CD4-positive, alpha-beta T cell (primary cell): ENCODE measurements at regions not wholly inside any gene's neighbourhood (a gene's known extent, or its start where the extent isn't known, plus 50 kb on each side); places are given as distances from the start of the nearest gene placed in this dataset.

Experiments
- ATAC-seq: fragments of 200-7000 bp; cut with Tn5 transposase; one replicate; pipeline ENCODE4 v1.10.0; 2022; ENCODE audit warnings: mild to moderate bottlenecking; ENCODE audit not compliant: poor library complexity
- CTCF ChIA-PET: fragments of 350-600 bp; sonication (Branson Sonifier 250); formaldehyde crosslinking; loops from one replicate; lab custom pipeline; 2021; ENCODE audit warnings: antibody characterized with exemption, inconsistent platforms; lab: Charles Lee
- POLR2A ChIA-PET: fragments of 350-600 bp; sonication (Branson Sonifier 250); formaldehyde crosslinking; loops from one replicate; lab custom pipeline; 2021; ENCODE audit warnings: antibody characterized with exemption, inconsistent platforms; lab: Charles Lee
- DNase-seq, 14 experiments: peaks; one replicate each; pipeline ENCODE4 v3.0.0-alpha.2; 2013 to 2020; ENCODE audit warnings: mixed read lengths in 2 of 14
- H3K27ac ChIP-seq, 2 donors: one replicate each; pipeline versions ENCODE4 v1.5.1 to v1.7.0; 2013; ENCODE audit warnings: low read length in 2 of 2, low read depth in 1 of 2, mild to moderate bottlenecking in 1 of 2
- H3K27me3 ChIP-seq, 2 experiments: 1 replicate in 1 of 2; 2 replicates in 1 of 2; pipeline versions ENCODE4 v1.6.1 to v1.7.0; 2013; ENCODE audit warnings: low read length in 2 of 2, control low read depth in 1 of 2, mild to moderate bottlenecking in 1 of 2, moderate library complexity in 1 of 2; ENCODE audit not compliant: insufficient read depth in 2 of 2, control insufficient read depth in 1 of 2
- H3K36me3 ChIP-seq: one replicate; pipeline ENCODE4 v1.6.1; 2013; ENCODE audit warnings: low read length, control low read depth; ENCODE audit not compliant: insufficient read depth
- H3K4me1 ChIP-seq: one replicate; pipeline ENCODE4 v1.6.1; 2013; ENCODE audit warnings: low read length, control low read depth; ENCODE audit not compliant: insufficient read depth
- H3K4me3 ChIP-seq: one replicate; pipeline ENCODE4 v1.5.1; 2013; ENCODE audit warnings: mild to moderate bottlenecking, low read length, moderate library complexity
- H3K9me3 ChIP-seq, 2 experiments: 1 replicate in 1 of 2; 2 replicates in 1 of 2; pipeline versions ENCODE4 v1.6.1 to v1.7.0; 2013; ENCODE audit warnings: low read length in 2 of 2, mild to moderate bottlenecking in 2 of 2, control low read depth in 1 of 2, moderate library complexity in 1 of 2; ENCODE audit not compliant: control insufficient read depth in 1 of 2, insufficient read depth in 1 of 2
- H3K27ac Mint-ChIP-seq: one replicate; pipeline ENCODE4 v1.8.0; 2020; ENCODE audit warnings: mixed read lengths
- H3K27me3 Mint-ChIP-seq: one replicate; pipeline ENCODE4 v1.8.0; 2021; ENCODE audit warnings: mixed read lengths
- H3K36me3 Mint-ChIP-seq: one replicate; pipeline ENCODE4 v1.8.0; 2021; ENCODE audit warnings: low read depth, mixed read lengths
- H3K4me1 Mint-ChIP-seq: one replicate; pipeline ENCODE4 v1.8.0; 2021; ENCODE audit warnings: low read depth, mixed read lengths
- H3K4me3 Mint-ChIP-seq: one replicate; pipeline ENCODE4 v1.8.0; 2020; ENCODE audit warnings: mild to moderate bottlenecking, mixed read lengths
- H3K9me3 Mint-ChIP-seq: one replicate; pipeline ENCODE4 v1.8.0; 2020; ENCODE audit warnings: mixed read lengths
- intact Hi-C, 2 experiments: fragments of 100-400 bp; cut with DNase I in 1 of 2; cut with micrococcal nuclease in 1 of 2; formaldehyde crosslinking; loops; one replicate each; pipeline versions ENCODE4 v1.15.1 to v1.9.0; 2023 to 2025; cut with DNase I, micrococcal nuclease
- TF ChIP-seq, protein P1 (sequence below): fragments of 200-600 bp; IDR thresholded peaks from one replicate; pipeline ENCODE4 v1.8.0; 2022; ENCODE audit warnings: antibody characterized with exemption, mild to moderate bottlenecking

- no peaks in the 10 kb centered on the region for H3K36me3 Mint-ChIP-seq
- ATAC-seq: no peak
- Histone ChIP-seq H3K27me3 (no peaks in the 10 kb centered on the region), H3K4me1 (no peaks in the 10 kb centered on the region), H3K4me3 (no peak overlapping the region), H3K9me3 (peaks cover 0 to 5% of the 10 kb centered on the region in 2 experiments), H3K27ac (no peak overlapping the region), H3K36me3 (no peaks in the 10 kb centered on the region)
- no peaks in the 10 kb centered on the region for H3K9me3 Mint-ChIP-seq
- no peaks in the 10 kb centered on the region for H3K27me3 Mint-ChIP-seq
- H3K4me3 Mint-ChIP-seq: no peak overlapping the region
- intact Hi-C loops: no loop called here
- POLR2A ChIA-PET: no interaction called here
- TF ChIP-seq, protein P1, sequence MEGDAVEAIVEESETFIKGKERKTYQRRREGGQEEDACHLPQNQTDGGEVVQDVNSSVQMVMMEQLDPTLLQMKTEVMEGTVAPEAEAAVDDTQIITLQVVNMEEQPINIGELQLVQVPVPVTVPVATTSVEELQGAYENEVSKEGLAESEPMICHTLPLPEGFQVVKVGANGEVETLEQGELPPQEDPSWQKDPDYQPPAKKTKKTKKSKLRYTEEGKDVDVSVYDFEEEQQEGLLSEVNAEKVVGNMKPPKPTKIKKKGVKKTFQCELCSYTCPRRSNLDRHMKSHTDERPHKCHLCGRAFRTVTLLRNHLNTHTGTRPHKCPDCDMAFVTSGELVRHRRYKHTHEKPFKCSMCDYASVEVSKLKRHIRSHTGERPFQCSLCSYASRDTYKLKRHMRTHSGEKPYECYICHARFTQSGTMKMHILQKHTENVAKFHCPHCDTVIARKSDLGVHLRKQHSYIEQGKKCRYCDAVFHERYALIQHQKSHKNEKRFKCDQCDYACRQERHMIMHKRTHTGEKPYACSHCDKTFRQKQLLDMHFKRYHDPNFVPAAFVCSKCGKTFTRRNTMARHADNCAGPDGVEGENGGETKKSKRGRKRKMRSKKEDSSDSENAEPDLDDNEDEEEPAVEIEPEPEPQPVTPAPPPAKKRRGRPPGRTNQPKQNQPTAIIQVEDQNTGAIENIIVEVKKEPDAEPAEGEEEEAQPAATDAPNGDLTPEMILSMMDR: no peak
- H3K4me1 Mint-ChIP-seq: no peaks in the 10 kb centered on the region
- CTCF ChIA-PET: no interaction called here
- no peak overlapping the region for H3K27ac Mint-ChIP-seq
- DNase-seq: no peak
These were observed 218.3 kb downstream of the GLI2 start for GRCh38 chr2:120953843-120954584.

- TF ChIP-seq, protein P1: no peak
- POLR2A ChIA-PET: no interaction called here
- intact Hi-C loops: no loop called here
These were observed 219.3 kb downstream of the GLI2 start for GRCh38 chr2:120954939-120955338.

DNA sequence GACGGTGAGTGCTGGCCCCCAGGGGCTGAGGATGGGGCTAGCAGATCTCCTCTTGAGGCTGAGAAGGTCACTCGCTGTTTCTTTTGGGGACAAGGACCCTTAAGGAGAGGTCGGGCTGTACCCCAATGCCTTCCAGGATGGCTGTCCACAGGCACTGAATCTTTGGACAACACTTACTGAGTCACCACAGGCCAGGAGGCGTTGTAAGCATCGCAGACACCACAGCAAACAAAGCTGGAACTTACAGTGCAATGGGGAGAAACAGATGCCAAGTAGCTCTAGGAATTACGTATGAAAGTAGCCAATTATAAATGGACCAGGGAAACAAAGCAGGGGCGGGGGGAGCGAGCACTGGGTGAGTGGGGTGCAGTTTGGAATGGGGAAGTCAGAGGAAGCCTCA is 219.8 kb downstream of the GLI2 start:
- Mint-ChIP-seq H3K9me3 (no peaks in the 10 kb centered on the region), H3K36me3 (no peaks in the 10 kb centered on the region), H3K4me3 (no peak overlapping the region), H3K27ac (no peak overlapping the region), H3K4me1 (no peaks in the 10 kb centered on the region), H3K27me3 (no peaks in the 10 kb centered on the region)
- Histone ChIP-seq H3K27ac (no peak overlapping the region), H3K4me1 (no peaks in the 10 kb centered on the region), H3K36me3 (no peaks in the 10 kb centered on the region), H3K27me3 (no peaks in the 10 kb centered on the region), H3K4me3 (no peak overlapping the region), H3K9me3 (peaks cover 0 to 5% of the 10 kb centered on the region in 2 experiments)
- TF ChIP-seq, protein P1: no peak
- ChIA-PET CTCF (no interaction called here), POLR2A (no interaction called here)
- no peak for ATAC-seq
- intact Hi-C loops: no loop called here
- no peak for DNase-seq

More at GRCh38 chr2:120954939-120955338, 219.3 kb downstream of the GLI2 start:
- H3K27ac ChIP-seq: no peak overlapping the region
- Mint-ChIP-seq H3K27me3 (no peaks in the 10 kb centered on the region), H3K27ac (no peak overlapping the region), H3K4me1 (no peaks in the 10 kb centered on the region), H3K36me3 (no peaks in the 10 kb centered on the region), H3K4me3 (no peak overlapping the region), H3K9me3 (no peaks in the 10 kb centered on the region)
- peaks cover 0 to 5% of the 10 kb centered on the region in 2 experiments for H3K9me3 ChIP-seq
- DNase-seq (no peak), ATAC-seq (no peak)
- H3K4me1 ChIP-seq: no peaks in the 10 kb centered on the region
- CTCF ChIA-PET: no interaction called here
- no peaks in the 10 kb centered on the region for H3K36me3 ChIP-seq
- H3K27me3 ChIP-seq: no peaks in the 10 kb centered on the region
- H3K4me3 ChIP-seq: no peak overlapping the region
